Activated naive CD4-positive, alpha-beta T cell treated with anti-CD3 and anti-CD28 coated beads, Interleukin-2, amount 50 U/mL, for 16 hours (primary cell): ENCODE measurements at regions not wholly inside any gene's neighbourhood (a gene's known extent, or its start where the extent isn't known, plus 50 kb on each side); places are given as distances from the start of the nearest gene placed in this dataset.
"Not testable (repeated sequence)": the region's sequence is repeated elsewhere in the genome, so short reads cannot be mapped to it uniquely, and the experiment has no call there.

Experiments used
- DNase-seq: peaks from one replicate; pipeline ENCODE4 v3.0.0-alpha.2; 2020

DNA sequence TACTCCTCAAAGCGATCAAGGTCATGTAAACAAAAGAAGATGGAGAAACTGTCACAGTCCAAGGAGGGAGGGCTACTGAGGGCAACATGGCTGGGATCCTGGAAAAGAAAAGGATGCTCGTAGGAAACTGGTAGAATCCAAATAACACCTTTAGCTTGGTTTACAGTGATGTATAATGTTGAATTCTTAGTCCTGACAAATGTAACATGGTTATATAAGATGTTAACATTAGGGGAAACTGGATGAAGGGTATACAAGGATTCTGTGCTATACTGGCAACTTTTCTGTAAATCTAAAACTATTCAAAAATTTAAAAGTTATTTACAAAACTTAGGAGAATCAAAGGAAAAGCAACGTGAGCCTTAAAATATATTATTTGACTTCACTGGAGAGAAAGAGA lies 257.0 kb downstream of the TTC32 start:
- no peak for DNase-seq

GRCh38 chr2:19643117-19643518 lies 258.7 kb downstream of the TTC32 start:
- DNase-seq: no peak

- DNase-seq: no peak
Observed at GRCh38 chr2:19642501-19642900, 259.3 kb downstream of the TTC32 start.

DNA sequence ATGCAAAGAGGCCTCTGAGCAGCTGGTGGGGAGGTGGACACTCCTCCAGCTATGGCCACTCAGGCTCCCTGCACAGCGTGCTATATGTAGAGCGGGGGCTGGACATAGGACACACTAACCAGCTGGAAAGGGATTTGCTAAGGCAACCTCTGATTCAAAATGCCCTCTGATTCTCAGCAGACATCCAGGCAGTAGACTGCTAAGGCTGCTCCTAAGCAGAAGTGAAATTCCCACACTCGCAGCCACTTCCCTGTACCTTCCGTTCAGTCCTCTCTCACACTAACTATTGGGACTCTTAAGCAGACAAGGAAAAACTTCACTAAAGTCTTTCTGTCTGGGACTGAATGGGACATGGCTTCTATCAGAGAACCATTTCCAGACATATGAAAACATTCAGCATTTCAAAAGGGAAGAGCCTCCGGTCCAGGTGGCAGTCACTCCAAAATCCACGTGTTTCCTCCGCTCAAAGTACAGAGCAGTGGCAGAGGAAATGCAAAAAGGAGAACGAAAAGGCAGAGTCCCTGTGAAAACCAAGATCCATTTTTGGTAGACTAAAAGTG lies 265.8 kb downstream of the TTC32 start:
- no peak for DNase-seq

GRCh38 chr2:19632403-19632991 lies 269.3 kb downstream of the TTC32 start:
- DNase-seq: no peak

GRCh38 chr2:19631871-19632270 lies 269.9 kb downstream of the TTC32 start:
- no peak for DNase-seq

- DNase-seq: no peak
Observed at GRCh38 chr2:19630921-19631320, 270.9 kb downstream of the TTC32 start.

DNA sequence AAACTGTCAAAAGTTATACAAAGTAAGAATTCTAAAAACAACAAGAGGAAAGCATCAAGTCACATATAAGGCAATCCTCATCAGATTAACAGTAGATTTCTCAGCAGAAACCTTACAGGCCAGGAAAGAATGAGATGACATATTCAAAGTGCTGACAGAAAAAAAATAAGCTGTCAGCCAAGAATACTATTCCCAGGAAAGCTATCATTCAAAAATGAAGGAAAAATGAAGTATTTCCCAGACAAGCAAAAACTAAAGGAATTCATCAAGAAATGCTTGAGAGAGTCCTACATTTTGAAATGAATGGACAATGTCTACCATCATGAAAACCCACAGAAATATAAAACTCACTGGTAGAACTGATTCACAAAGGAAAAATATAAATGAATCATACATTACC lies 268.9 kb upstream of the OSR1 start:
- DNase-seq: no peak

DNA sequence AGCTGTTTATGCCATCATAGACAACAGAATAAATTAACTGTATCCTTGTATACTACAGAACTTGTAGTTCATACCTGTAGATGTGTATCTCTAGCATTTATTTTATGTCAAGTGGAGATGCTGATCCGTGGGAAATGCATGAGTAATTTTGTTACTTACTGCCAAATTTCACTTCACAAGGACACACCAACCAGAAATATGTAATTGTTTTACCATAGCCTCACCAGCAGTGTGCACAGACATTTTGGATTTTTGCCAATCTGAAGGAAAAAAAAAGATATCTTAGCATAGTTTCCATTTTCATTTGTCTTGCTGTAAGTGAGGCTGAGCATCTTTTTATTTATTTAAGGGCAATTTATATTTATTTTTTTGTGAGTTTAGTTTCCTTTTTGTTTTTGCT lies 265.1 kb upstream of the OSR1 start:
- DNase-seq: no peak

- DNase-seq: no peak
Observed at GRCh38 chr2:19617257-19617848, 258.9 kb upstream of the OSR1 start.

DNA sequence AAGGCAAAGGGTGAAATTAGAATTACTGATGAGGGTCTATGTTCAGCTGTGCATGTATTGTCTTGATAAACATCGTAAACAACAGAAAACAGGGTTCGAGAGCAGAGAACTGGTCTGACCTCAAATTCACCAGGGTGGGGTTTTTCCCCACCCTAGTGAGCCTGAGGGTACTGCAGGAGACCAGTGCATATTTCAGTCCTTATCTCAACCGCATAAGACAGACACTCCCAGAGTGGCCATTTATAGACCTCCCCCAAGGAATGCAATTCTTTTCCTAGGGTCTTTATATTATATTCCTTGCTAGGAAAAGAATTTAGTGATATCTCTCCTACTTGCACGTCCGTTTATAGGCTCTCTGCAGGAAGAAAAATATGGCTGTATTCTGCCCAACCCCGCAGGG lies 257.0 kb upstream of the OSR1 start:
- not testable (repeated sequence) for DNase-seq

GRCh38 chr2:19614066-19614465 lies 255.6 kb upstream of the OSR1 start:
- no peak for DNase-seq

- DNase-seq: no peak
Observed at GRCh38 chr2:19611491-19612332, 253.3 kb upstream of the OSR1 start.

- no peak for DNase-seq
Observed at GRCh38 chr2:19609266-19609665, 250.8 kb upstream of the OSR1 start.

DNA sequence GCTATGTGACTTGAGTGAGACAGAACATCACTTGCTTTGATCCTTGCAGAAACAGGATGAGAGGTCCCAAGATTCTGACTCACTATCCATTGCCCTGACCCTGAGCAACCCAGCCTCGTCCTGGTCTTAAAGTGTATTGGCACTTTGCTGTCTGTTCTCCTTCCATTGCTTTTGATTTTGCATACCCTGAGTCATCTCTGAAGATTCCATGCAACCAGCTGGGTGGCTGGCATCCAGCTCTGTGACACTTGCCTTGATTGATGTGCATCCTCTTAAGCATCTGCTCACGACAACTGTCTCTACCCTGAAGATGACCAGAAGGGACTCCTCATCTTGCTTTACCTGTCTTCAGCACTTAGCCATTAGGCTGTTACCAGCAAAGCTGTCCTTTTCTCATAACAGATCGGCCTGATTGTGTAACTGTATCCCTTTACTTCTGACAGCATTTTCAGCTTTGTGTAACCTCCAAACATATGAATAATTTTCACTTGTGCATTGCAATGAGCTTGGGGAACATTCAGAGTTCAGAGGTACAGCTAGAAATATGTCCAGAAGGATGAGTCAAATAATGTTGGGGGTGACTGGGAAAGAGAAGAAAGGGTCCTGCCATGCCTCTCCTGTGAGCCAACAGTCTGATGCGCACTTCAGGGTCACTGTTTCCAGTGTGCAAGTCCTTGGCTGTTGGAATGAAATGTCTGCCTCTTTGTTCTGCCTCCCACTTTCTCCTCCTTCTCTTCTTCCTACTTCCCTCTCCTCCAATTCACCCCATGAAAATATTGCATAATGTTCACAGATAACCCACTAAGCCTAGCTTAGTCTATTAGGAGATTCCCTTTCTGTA lies 249.7 kb upstream of the OSR1 start:
- DNase-seq: no peak

DNA sequence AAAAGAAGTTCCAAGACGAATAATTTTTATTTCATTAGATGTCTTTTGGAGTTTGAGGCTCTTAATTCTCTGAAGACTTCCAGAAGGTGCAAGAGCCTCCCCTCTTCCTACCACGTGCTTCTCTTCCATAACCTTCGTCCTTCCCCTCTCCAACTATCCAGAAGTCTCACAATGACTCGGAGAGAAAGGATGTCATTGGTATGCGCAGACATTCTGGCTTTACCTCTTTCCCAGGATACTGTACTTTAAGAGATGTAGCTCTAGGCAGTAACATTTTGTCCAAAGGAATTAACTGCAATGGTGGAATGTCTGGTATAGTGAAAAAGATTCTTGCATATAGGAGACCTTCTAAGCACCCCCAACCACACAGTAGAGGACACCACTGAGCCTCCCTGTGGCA lies 249.0 kb upstream of the OSR1 start:
- no peak for DNase-seq

GRCh38 chr2:19600982-19601381 lies 242.6 kb upstream of the OSR1 start:
- no peak for DNase-seq

DNA sequence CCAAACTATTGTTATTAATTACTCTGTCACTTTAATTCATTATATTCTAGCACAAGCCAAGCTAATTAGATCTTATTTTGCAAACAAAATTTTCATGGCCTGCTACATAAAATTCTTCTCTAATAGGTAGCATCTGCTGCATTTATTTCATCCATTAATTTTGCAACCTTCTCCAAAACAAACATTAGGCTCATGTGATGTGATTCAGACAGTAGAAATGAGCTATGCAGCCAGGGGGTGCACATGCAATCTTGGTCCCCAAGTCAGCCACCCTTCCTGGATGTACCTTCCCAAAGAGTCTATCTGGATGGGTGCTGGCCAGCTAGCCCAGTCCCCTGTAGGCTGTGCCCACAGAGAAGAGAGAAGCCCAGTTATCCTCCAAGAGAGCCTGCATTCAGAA lies 242.1 kb upstream of the OSR1 start:
- DNase-seq: no peak

GRCh38 chr2:19598971-19599370 lies 240.5 kb upstream of the OSR1 start:
- DNase-seq: no peak

DNA sequence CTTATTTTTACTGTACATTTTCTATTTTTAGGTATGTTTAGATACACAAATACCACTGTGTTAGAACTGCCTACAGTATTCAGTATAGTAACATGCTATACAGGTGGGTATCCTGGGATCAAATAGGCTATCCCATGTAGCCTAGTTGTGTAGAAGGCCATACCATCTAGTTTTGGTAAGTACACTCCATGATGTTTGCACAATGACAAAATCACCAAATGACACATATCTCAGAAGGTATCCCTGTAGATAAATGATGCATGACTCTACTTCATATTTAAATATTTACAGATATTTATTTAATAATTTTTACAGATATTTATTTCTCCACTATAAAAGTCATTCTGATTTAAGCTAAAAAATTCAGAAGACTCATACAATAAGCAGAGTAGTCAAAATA lies 233.8 kb upstream of the OSR1 start:
- DNase-seq: no peak

GRCh38 chr2:19589791-19590190 lies 231.4 kb upstream of the OSR1 start:
- DNase-seq: no peak

GRCh38 chr2:19580830-19581229 lies 222.4 kb upstream of the OSR1 start:
- DNase-seq: no peak

DNA sequence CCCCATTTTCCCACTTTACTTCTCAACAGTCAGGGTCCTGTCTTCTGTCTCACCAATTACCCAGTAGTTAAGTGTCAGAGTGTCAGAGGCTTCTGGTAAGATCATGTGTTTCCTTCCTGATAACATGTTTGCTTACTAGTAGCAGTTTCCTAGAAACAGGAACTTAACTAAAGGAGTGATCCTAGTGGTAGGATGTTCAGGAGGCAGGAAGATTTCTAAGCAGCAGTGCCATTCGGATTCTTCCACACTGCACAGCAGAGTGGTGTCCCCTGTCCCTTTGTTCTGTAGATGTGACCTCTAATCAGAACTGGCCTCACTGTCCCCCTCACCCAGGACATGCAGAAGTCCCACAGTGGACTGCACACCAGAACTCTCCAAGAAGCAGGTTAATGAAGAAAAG lies 221.8 kb upstream of the OSR1 start:
- no peak for DNase-seq
